ENCODE measurements at regions not wholly inside any gene's neighbourhood (a gene's known extent, or its start where the extent isn't known, plus 50 kb on each side); places are given as distances from the start of the nearest gene placed in this dataset.

DNA sequence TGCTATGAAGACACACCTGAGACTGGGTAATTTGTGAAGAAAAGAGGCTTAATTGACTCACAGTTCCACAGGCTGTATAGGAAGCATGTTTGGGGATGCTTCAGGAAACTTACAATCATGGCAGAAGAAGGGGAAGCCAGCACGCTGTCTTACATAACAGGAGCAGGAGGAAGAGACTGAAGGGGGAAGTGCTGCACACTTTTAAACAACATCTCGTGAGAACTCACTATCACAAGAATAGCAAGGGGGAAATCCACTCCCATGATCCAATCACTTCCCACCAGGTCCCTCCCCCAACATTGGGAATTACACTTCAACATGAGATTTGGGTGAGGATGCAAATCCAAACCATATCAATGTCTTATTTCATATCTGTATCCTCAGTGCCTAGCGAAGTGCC is 307.2 kb downstream of the ATP23 start:
- Histone ChIP-seq H3K4me3 (ENCODE audit: insufficient read depth, low read depth, low read length) (no peak overlapping the region), H3K27me3 (ENCODE audit: control insufficient read depth, insufficient read depth, low read length) (no peaks in the 10 kb centered on the region), H4K20me1 (ENCODE audit: insufficient read depth, low read length) (no peaks in the 10 kb centered on the region), H3K4me2 (ENCODE audit: low read depth, low read length) (no peak overlapping the region), H3K4me1 (ENCODE audit: control insufficient read depth, insufficient read depth, low read length) (no peaks in the 10 kb centered on the region), H4K8ac (ENCODE audit: low read depth in 2 of 2, low read length in 2 of 2) (no peak overlapping the region), H3K9me3 (ENCODE audit: control insufficient read depth, insufficient read depth, low read length) (no peaks in the 10 kb centered on the region), H3K4ac (ENCODE audit: low read depth, low read length) (no peak overlapping the region), H2AK5ac (ENCODE audit: low read depth, low read length) (no peak overlapping the region), H2BK15ac (ENCODE audit: low read depth, low read length) (no peak overlapping the region), H4K5ac (ENCODE audit: low read depth, low read length) (no peak overlapping the region), H2AFZ (replicated peaks; ENCODE audit: low read length, poor library complexity) (no peak overlapping the region), H2BK120ac (ENCODE audit: low read depth, low read length) (no peak overlapping the region), H3K27ac (ENCODE audit: insufficient read depth, low read length) (no peak overlapping the region), H3K18ac (ENCODE audit: low read depth, low read length) (no peak overlapping the region), H3K9me1 (ENCODE audit: insufficient read depth, low read length) (no peaks in the 10 kb centered on the region), H4K91ac (ENCODE audit: insufficient read depth, low read depth, low read length) (no peak overlapping the region), H3K14ac (replicated peaks; ENCODE audit: low read depth, low read length) (no peak overlapping the region), H2BK5ac (ENCODE audit: low read depth, low read length, poor library complexity, severe bottlenecking) (no peak overlapping the region), H3K9ac (ENCODE audit: low read depth, low read length) (no peak overlapping the region), H2AK9ac (replicated peaks; ENCODE audit: low read depth, low read length, poor library complexity) (no peak overlapping the region), H2BK20ac (ENCODE audit: low read depth, low read length) (no peak overlapping the region), H3K23ac (ENCODE audit: low read depth, low read length) (no peak overlapping the region), H3K56ac (ENCODE audit: extremely low read depth, insufficient read depth, low read length) (no peak overlapping the region), H3K36me3 (ENCODE audit: control insufficient read depth, insufficient read depth, low read length) (no peaks in the 10 kb centered on the region), H3K79me1 (ENCODE audit: low read depth in 1 of 2, low read length in 2 of 2) (no peaks in the 10 kb centered on the region)
- no peak for DNase-seq
- ChIA-PET POLR2A (ENCODE audit: unreplicated experiment) (no interaction called here), CTCF (no interaction called here)
- ATAC-seq (ENCODE audit: low read depth), result no peak
- WGBS, 2 experiments (ENCODE audit: extremely low coverage in 2 of 2, insufficient read length in 1 of 2), result no CpG with 5 or more reads among the region's 3 CpGs
- no TSS peak for BruUV-seq (replicated peaks)
- intact Hi-C loops (cut with micrococcal nuclease) (no loop called here), in situ Hi-C loops (cut with MboI; ENCODE audit: low sequenced_read_pairs) (no loop called here), dilution Hi-C loops (cut with HindIII; ENCODE audit: low sequenced_read_pairs, unreplicated experiment) (no loop called here)
- TF ChIP-seq MAZ (IDR thresholded peaks at IDR 0.05; ENCODE audit: borderline replicate concordance, low read depth, low read length), result no peak
- no peak for TF ChIP-seq CHD1 (IDR thresholded peaks at IDR 0.05; ENCODE audit: low read depth, low read length)
- no peak for TF ChIP-seq MAFK (IDR thresholded peaks at IDR 0.05; ENCODE audit: low read depth, low read length)
- TF ChIP-seq FOS (IDR thresholded peaks at IDR 0.05; ENCODE audit: low read depth, low read length), result no peak
- no peak for TF ChIP-seq RCOR1 (IDR thresholded peaks at IDR 0.05; ENCODE audit: insufficient replicate concordance, low read length)
- TF ChIP-seq SMC3 (IDR thresholded peaks at IDR 0.05; ENCODE audit: low read depth, low read length), result no peak
- TF ChIP-seq POLR2A (IDR thresholded peaks at IDR 0.05; ENCODE audit: low read depth, low read length), result no peak
- no peak for TF ChIP-seq RAD21 (IDR thresholded peaks at IDR 0.05; ENCODE audit: low read length)
- no peak for TF ChIP-seq RFX5 (IDR thresholded peaks at IDR 0.05; ENCODE audit: low read depth, low read length)
- no peak for TF ChIP-seq MXI1 (IDR thresholded peaks at IDR 0.05; ENCODE audit: borderline replicate concordance, low read depth, low read length)
- TF ChIP-seq BHLHE40 (IDR thresholded peaks at IDR 0.05; ENCODE audit: low read depth, low read length), result no peak
- TF ChIP-seq, protein P1, sequence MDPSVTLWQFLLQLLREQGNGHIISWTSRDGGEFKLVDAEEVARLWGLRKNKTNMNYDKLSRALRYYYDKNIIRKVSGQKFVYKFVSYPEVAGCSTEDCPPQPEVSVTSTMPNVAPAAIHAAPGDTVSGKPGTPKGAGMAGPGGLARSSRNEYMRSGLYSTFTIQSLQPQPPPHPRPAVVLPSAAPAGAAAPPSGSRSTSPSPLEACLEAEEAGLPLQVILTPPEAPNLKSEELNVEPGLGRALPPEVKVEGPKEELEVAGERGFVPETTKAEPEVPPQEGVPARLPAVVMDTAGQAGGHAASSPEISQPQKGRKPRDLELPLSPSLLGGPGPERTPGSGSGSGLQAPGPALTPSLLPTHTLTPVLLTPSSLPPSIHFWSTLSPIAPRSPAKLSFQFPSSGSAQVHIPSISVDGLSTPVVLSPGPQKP (IDR thresholded peaks at IDR 0.05; ENCODE audit: borderline replicate concordance, low read depth, low read length), result no peak
- TF ChIP-seq, protein P2, sequence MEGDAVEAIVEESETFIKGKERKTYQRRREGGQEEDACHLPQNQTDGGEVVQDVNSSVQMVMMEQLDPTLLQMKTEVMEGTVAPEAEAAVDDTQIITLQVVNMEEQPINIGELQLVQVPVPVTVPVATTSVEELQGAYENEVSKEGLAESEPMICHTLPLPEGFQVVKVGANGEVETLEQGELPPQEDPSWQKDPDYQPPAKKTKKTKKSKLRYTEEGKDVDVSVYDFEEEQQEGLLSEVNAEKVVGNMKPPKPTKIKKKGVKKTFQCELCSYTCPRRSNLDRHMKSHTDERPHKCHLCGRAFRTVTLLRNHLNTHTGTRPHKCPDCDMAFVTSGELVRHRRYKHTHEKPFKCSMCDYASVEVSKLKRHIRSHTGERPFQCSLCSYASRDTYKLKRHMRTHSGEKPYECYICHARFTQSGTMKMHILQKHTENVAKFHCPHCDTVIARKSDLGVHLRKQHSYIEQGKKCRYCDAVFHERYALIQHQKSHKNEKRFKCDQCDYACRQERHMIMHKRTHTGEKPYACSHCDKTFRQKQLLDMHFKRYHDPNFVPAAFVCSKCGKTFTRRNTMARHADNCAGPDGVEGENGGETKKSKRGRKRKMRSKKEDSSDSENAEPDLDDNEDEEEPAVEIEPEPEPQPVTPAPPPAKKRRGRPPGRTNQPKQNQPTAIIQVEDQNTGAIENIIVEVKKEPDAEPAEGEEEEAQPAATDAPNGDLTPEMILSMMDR (conservative IDR thresholded peaks at IDR 0.05; ENCODE audit: low read depth, low read length), result no peak
- no peak for TF ChIP-seq NFE2L2 (IDR thresholded peaks at IDR 0.05; ENCODE audit: low read depth, low read length)
